NCI-H1694 treated with DMSO at 0.1 percent for 48 hours (cell line): ENCODE measurements at regions not wholly inside any gene's neighbourhood (a gene's known extent, or its start where the extent isn't known, plus 50 kb on each side); places are given as distances from the start of the nearest gene placed in this dataset.

ENCODE experiments used
- DNase-seq: peaks from one replicate; lab custom pipeline; 2025; lab: John Stamatoyannopoulos, UW

DNA sequence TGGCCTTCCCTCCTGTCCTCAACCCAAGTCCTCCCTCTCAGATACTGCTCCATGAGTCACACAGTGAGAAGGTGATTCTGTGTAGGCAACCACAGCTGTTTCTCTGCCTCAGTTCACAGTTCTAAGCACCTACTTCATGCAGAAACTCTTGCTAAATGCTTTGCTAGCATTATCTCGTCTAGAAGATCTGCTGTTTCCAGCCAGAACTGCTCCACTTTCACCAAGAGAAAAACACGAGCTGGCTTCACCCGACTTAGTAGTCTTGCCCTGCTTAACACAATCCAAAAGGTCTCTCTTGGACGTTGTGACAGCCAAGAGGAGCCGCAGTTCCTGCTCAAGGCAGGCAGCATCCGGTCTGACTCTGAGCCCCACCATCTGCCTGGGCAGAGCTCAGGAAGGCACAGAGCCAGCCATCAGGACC is 272.1 kb downstream of the UACA start:
- no peak for DNase-seq

GRCh38 chr15:70490838-70491155 is 272.6 kb downstream of the UACA start:
- no peak for DNase-seq

GRCh38 chr15:70490148-70490837 is 273.1 kb downstream of the UACA start:
- no peak for DNase-seq

GRCh38 chr15:70488941-70489848 is 274.2 kb downstream of the UACA start:
- no peak for DNase-seq

- peak; percentile 5 for DNase-seq
Measured at GRCh38 chr15:70488002-70488605, 275.3 kb downstream of the UACA start.

- no peak for DNase-seq
Measured at GRCh38 chr15:70487387-70487740, 276.0 kb downstream of the UACA start.

DNA sequence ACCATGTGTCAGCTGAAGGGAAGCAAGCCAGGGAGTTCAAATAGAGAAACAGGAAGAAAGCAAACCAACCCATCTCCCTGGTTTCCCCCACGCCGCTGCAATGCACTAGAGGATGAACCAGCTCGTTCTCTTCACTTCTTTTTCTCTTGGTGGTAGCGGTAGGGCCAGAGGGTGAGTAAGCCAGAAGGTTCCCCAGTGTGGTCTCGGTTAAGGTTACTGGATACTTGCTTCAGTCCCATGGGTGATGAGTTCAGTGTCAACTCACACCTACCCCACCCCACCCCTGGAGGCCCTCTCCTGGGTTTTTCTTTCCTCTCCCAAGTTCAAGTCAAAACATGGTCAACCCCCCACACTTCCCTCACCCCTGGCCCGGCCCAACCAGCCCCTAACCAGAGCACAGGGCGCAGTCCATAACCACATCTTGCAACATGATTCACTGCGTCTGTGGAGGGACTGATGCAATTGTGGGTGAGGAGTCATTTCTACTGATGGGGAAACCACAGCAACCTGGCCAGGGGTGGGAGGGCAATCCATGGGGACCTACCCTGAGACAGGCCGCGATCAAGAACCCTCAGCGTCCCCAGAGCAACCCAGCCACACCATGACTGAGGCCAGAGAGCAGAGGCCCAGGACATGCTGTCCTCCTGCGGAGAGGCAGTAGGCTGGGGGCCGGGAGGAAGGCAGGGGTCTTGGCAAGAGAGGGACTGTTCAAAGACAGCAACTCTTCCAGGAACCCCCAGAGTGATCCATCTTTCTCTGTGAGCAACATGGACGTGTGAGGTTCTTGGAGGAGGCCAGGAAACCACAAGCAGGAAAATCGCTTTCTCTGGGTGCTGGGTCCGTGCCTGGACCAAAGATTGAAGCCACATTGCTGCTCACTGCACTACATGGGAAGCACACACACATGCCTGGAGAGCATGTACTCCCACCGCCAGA is 276.6 kb downstream of the UACA start:
- no peak for DNase-seq

GRCh38 chr15:70486012-70486411 is 277.3 kb downstream of the UACA start:
- no peak for DNase-seq

DNA sequence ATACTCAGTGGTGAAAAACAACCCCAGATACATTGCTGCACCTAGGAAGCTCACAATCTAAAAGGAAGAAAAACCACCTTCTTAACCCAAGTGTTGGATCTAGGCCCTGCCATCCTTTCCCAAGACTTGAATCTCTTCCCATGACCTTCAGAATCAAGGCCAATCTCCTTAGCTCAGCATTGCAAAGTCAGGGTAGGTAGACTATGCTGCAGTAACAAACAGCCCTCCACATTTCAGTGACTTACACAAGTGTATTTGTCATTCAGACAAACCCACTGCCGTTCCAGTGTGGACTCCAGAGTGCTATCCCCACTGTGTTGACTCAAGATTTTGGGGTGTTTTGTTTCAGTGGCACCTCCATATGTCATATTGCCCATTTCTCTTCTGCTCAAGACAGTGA is 278.4 kb downstream of the UACA start:
- no peak for DNase-seq

DNA sequence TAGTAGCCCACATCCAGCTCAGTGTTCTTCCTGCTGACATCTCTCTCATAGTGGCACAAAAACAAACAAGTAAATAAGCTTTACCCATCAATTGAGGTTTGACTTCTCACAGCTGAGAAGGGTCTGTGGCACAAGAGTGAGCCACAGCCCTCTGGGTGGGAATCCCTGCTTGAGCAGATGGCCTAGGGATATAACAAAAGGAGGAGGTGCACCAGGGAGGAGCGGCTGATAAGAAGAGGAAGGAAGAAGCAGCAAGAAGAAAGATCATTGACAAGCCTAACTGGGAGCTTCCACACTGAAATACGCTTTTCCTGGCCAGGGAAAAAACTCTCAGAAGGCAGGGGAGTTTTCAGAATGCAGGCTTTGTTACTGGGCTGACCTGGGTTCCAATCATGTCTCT is 279.8 kb downstream of the UACA start:
- no peak for DNase-seq

- no peak for DNase-seq
Measured at GRCh38 chr15:70480196-70480856, 283.0 kb downstream of the UACA start.

GRCh38 chr15:70479785-70480184 is 283.6 kb downstream of the UACA start:
- no peak for DNase-seq

- no peak for DNase-seq
Measured at GRCh38 chr15:70479056-70479455, 284.3 kb downstream of the UACA start.

DNA sequence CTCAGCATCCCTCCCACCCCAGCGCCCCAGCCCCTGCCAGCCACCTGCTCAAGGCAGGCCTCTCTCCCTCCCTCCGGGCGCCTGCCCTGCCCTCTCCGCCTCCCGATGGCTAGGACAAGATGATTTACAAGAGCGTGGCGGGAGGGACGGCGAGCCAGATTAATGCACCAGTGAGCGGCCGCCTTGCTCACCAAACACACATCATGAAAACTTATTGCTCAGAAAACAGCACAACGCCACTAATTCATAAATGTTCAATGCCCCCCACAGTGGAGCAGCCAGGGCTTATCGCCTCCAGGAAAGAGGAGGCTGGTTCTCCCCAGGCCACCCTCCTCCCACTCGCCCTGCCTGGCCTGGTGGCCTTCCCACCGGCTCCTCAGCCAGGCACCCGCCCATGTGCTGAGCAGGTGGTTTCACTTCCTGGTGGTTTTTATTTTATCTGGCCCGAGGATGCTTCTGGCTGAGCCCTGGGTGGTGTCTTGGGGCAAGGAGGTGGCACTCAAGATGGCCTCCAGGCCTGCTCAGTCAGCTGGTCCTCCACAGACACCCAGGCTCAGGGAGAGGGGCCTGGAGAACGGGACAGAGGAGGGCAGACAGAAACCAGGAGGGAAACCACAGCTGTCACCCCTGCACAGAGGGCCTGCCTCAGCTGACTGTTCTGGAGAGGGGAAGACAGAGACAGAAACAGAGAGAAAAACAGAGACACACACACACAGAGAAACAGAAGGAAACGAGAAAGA is 284.9 kb downstream of the UACA start:
- no peak for DNase-seq

GRCh38 chr15:70477750-70478250 is 285.6 kb downstream of the UACA start:
- DNase-seq, result no peak

- no peak for DNase-seq
Measured at GRCh38 chr15:70476441-70476840, 286.9 kb downstream of the UACA start.

- no peak for DNase-seq
Measured at GRCh38 chr15:70475921-70476320, 287.4 kb downstream of the UACA start.

- DNase-seq, result no peak
Measured at GRCh38 chr15:70475407-70475781, 288.0 kb downstream of the UACA start.

DNA sequence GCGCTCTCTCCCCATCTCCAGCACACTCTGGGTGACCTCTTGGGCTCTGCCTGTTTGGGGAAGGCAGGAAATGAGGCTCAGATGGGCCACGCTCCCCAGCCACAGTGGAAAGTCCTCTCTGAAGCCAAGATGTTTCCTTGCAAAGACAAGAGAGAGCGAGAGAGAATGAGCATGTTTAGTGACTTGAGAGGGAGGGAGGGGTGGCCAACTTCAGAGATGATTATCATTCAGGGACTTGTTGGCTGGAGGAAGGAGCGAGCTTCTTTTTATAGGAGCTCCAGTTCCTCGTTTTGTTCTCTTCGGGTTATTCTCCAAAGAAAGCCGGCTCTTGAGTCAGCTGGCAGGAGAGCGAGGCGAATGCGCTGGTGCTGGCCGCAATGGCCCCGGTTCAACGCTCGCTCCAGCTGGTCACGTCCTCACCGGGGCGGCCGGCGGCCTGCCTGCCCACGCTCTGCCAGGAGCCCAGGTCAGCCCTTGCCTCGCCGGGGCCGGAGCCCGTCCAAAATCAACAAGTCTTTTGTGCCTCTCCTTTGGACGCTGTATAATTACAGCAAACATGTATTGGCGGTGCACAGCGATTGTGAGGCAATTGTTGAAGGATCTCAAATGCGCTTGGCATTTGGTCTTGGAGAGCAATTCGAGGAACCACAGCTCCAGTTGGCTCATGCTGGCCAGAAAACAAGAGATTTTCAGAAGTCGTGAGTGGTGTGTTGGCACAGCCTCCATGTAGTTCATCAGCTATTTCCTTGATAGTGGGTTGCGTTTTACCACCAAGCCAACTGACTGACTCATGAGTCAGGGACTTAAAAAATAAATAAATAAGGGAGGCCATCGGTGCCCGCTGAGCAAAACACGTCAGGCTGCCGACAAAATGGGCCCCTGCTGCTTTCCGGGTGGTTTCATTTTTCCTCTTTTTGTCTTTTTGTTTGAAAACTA is 288.6 kb downstream of the UACA start:
- DNase-seq, result no peak
